ENCODE measurements at regions not wholly inside any gene's neighbourhood (a gene's known extent, or its start where the extent isn't known, plus 50 kb on each side); places are given as distances from the start of the nearest gene placed in this dataset.

GRCh38 chr4:60506061-60506460 lies 694.1 kb upstream of the ADGRL3 start:
- no peaks in the 10 kb centered on the region for H3K27me3 ChIP-seq (ENCODE audit: low read length)
- H4K20me1 ChIP-seq (ENCODE audit: insufficient read depth, low read depth, low read length): no peaks in the 10 kb centered on the region
- no peak overlapping the region for H3K27ac ChIP-seq (ENCODE audit: low read length)
- no peak overlapping the region for H3K4me2 ChIP-seq (ENCODE audit: low read depth, low read length, poor library complexity, severe bottlenecking)
- H3K79me2 ChIP-seq (ENCODE audit: low read length): no peaks in the 10 kb centered on the region
- no peak overlapping the region for H3K9ac ChIP-seq (ENCODE audit: low read length)
- peaks cover 39% of the 10 kb centered on the region for H3K9me3 ChIP-seq (ENCODE audit: low read length)
- H2AFZ ChIP-seq (ENCODE audit: low read length): no peak overlapping the region
- H3K4me1 ChIP-seq (ENCODE audit: low read length): no peaks in the 10 kb centered on the region
- no peak overlapping the region for H3K4me3 ChIP-seq (ENCODE audit: low read length)
- H3K9me2 ChIP-seq (replicated peaks; ENCODE audit: insufficient read depth, low read length): no peaks in the 10 kb centered on the region
- no peaks in the 10 kb centered on the region for H3K36me3 ChIP-seq (ENCODE audit: insufficient read depth, low read length)
- no peak for DNase-seq

- no peak overlapping the region for H3K4me3 ChIP-seq (ENCODE audit: low read length)
- H3K4me1 ChIP-seq (ENCODE audit: low read length): no peaks in the 10 kb centered on the region
- no peak overlapping the region for H3K9ac ChIP-seq (ENCODE audit: low read length)
- no peaks in the 10 kb centered on the region for H3K9me2 ChIP-seq (replicated peaks; ENCODE audit: insufficient read depth, low read length)
- H3K9me3 ChIP-seq (ENCODE audit: low read length): peaks cover 16% of the 10 kb centered on the region
- H3K27me3 ChIP-seq (ENCODE audit: low read length): no peaks in the 10 kb centered on the region
- no peaks in the 10 kb centered on the region for H3K36me3 ChIP-seq (ENCODE audit: insufficient read depth, low read length)
- no peak overlapping the region for H3K4me2 ChIP-seq (ENCODE audit: low read depth, low read length, poor library complexity, severe bottlenecking)
- DNase-seq: no peak
- no peaks in the 10 kb centered on the region for H4K20me1 ChIP-seq (ENCODE audit: insufficient read depth, low read depth, low read length)
- H3K27ac ChIP-seq (ENCODE audit: low read length): no peak overlapping the region
- H3K79me2 ChIP-seq (ENCODE audit: low read length): no peaks in the 10 kb centered on the region
- no peak overlapping the region for H2AFZ ChIP-seq (ENCODE audit: low read length)
Observed at GRCh38 chr4:60522265-60522664, 677.9 kb upstream of the ADGRL3 start.

GRCh38 chr4:60531776-60532379 lies 668.2 kb upstream of the ADGRL3 start:
- Histone ChIP-seq H3K36me3 (ENCODE audit: insufficient read depth, low read length) (no peaks in the 10 kb centered on the region), H2AFZ (ENCODE audit: low read length) (no peak overlapping the region), H3K27me3 (ENCODE audit: low read length) (no peaks in the 10 kb centered on the region), H3K4me2 (ENCODE audit: low read depth, low read length, poor library complexity, severe bottlenecking) (no peak overlapping the region), H3K27ac (ENCODE audit: low read length) (no peak overlapping the region), H3K4me3 (ENCODE audit: low read length) (no peak overlapping the region), H3K79me2 (ENCODE audit: low read length) (no peaks in the 10 kb centered on the region), H3K9ac (ENCODE audit: low read length) (no peak overlapping the region), H3K4me1 (ENCODE audit: low read length) (no peaks in the 10 kb centered on the region), H4K20me1 (ENCODE audit: insufficient read depth, low read depth, low read length) (no peaks in the 10 kb centered on the region), H3K9me2 (replicated peaks; ENCODE audit: insufficient read depth, low read length) (no peaks in the 10 kb centered on the region), H3K9me3 (ENCODE audit: low read length) (peaks cover 30% of the 10 kb centered on the region)
- no peak for DNase-seq

GRCh38 chr4:60544981-60545380 lies 655.1 kb upstream of the ADGRL3 start:
- H4K20me1 ChIP-seq (ENCODE audit: insufficient read depth, low read depth, low read length): no peaks in the 10 kb centered on the region
- H3K9me3 ChIP-seq (ENCODE audit: low read length): peaks cover 33% of the 10 kb centered on the region
- H3K36me3 ChIP-seq (ENCODE audit: insufficient read depth, low read length): no peaks in the 10 kb centered on the region
- H2AFZ ChIP-seq (ENCODE audit: low read length): no peak overlapping the region
- no peaks in the 10 kb centered on the region for H3K27me3 ChIP-seq (ENCODE audit: low read length)
- H3K9me2 ChIP-seq (replicated peaks; ENCODE audit: insufficient read depth, low read length): no peaks in the 10 kb centered on the region
- no peaks in the 10 kb centered on the region for H3K79me2 ChIP-seq (ENCODE audit: low read length)
- no peak overlapping the region for H3K4me3 ChIP-seq (ENCODE audit: low read length)
- no peaks in the 10 kb centered on the region for H3K4me1 ChIP-seq (ENCODE audit: low read length)
- H3K27ac ChIP-seq (ENCODE audit: low read length): no peak overlapping the region
- no peak overlapping the region for H3K4me2 ChIP-seq (ENCODE audit: low read depth, low read length, poor library complexity, severe bottlenecking)
- DNase-seq: no peak
- no peak overlapping the region for H3K9ac ChIP-seq (ENCODE audit: low read length)

GRCh38 chr4:60562334-60562733 lies 637.8 kb upstream of the ADGRL3 start:
- peaks cover 24% of the 10 kb centered on the region for H3K9me3 ChIP-seq (ENCODE audit: low read length)
- no peaks in the 10 kb centered on the region for H3K4me1 ChIP-seq (ENCODE audit: low read length)
- no peak overlapping the region for H3K27ac ChIP-seq (ENCODE audit: low read length)
- no peaks in the 10 kb centered on the region for H3K36me3 ChIP-seq (ENCODE audit: insufficient read depth, low read length)
- no peak overlapping the region for H3K4me3 ChIP-seq (ENCODE audit: low read length)
- no peak overlapping the region for H2AFZ ChIP-seq (ENCODE audit: low read length)
- H3K4me2 ChIP-seq (ENCODE audit: low read depth, low read length, poor library complexity, severe bottlenecking): no peak overlapping the region
- no peaks in the 10 kb centered on the region for H3K9me2 ChIP-seq (replicated peaks; ENCODE audit: insufficient read depth, low read length)
- H4K20me1 ChIP-seq (ENCODE audit: insufficient read depth, low read depth, low read length): no peaks in the 10 kb centered on the region
- H3K79me2 ChIP-seq (ENCODE audit: low read length): no peaks in the 10 kb centered on the region
- H3K9ac ChIP-seq (ENCODE audit: low read length): no peak overlapping the region
- DNase-seq: no peak
- H3K27me3 ChIP-seq (ENCODE audit: low read length): no peaks in the 10 kb centered on the region

GRCh38 chr4:60565558-60565957 lies 634.6 kb upstream of the ADGRL3 start:
- Histone ChIP-seq H3K4me1 (ENCODE audit: low read length) (no peaks in the 10 kb centered on the region), H3K9me2 (replicated peaks; ENCODE audit: insufficient read depth, low read length) (no peaks in the 10 kb centered on the region), H4K20me1 (ENCODE audit: insufficient read depth, low read depth, low read length) (no peaks in the 10 kb centered on the region), H3K4me3 (ENCODE audit: low read length) (no peak overlapping the region), H3K9ac (ENCODE audit: low read length) (no peak overlapping the region), H3K27ac (ENCODE audit: low read length) (no peak overlapping the region), H3K36me3 (ENCODE audit: insufficient read depth, low read length) (no peaks in the 10 kb centered on the region), H3K9me3 (ENCODE audit: low read length) (peaks cover 22% of the 10 kb centered on the region; the same call in 1 of the 2 replicates), H3K79me2 (ENCODE audit: low read length) (no peaks in the 10 kb centered on the region), H3K27me3 (ENCODE audit: low read length) (no peaks in the 10 kb centered on the region), H3K4me2 (ENCODE audit: low read depth, low read length, poor library complexity, severe bottlenecking) (no peak overlapping the region), H2AFZ (ENCODE audit: low read length) (no peak overlapping the region)
- DNase-seq: no peak

GRCh38 chr4:60575336-60575735 lies 624.8 kb upstream of the ADGRL3 start:
- no peaks in the 10 kb centered on the region for H3K36me3 ChIP-seq (ENCODE audit: insufficient read depth, low read length)
- H3K4me1 ChIP-seq (ENCODE audit: low read length): no peaks in the 10 kb centered on the region
- H3K4me2 ChIP-seq (ENCODE audit: low read depth, low read length, poor library complexity, severe bottlenecking): no peak overlapping the region
- no peak overlapping the region for H3K9ac ChIP-seq (ENCODE audit: low read length)
- H3K27me3 ChIP-seq (ENCODE audit: low read length): no peaks in the 10 kb centered on the region
- DNase-seq: no peak
- peaks cover 43% of the 10 kb centered on the region for H3K9me3 ChIP-seq (ENCODE audit: low read length)
- no peaks in the 10 kb centered on the region for H3K79me2 ChIP-seq (ENCODE audit: low read length)
- no peak overlapping the region for H3K4me3 ChIP-seq (ENCODE audit: low read length)
- H2AFZ ChIP-seq (ENCODE audit: low read length): no peak overlapping the region
- H3K9me2 ChIP-seq (replicated peaks; ENCODE audit: insufficient read depth, low read length): no peaks in the 10 kb centered on the region
- H3K27ac ChIP-seq (ENCODE audit: low read length): no peak overlapping the region
- H4K20me1 ChIP-seq (ENCODE audit: insufficient read depth, low read depth, low read length): no peaks in the 10 kb centered on the region

GRCh38 chr4:60579335-60579734 lies 620.8 kb upstream of the ADGRL3 start:
- Histone ChIP-seq H3K4me1 (ENCODE audit: low read length) (no peaks in the 10 kb centered on the region), H3K4me3 (ENCODE audit: low read length) (no peak overlapping the region), H3K27me3 (ENCODE audit: low read length) (no peaks in the 10 kb centered on the region), H3K27ac (ENCODE audit: low read length) (no peak overlapping the region), H3K4me2 (ENCODE audit: low read depth, low read length, poor library complexity, severe bottlenecking) (no peak overlapping the region), H4K20me1 (ENCODE audit: insufficient read depth, low read depth, low read length) (no peaks in the 10 kb centered on the region), H3K9me3 (ENCODE audit: low read length) (peaks cover 40% of the 10 kb centered on the region), H3K79me2 (ENCODE audit: low read length) (no peaks in the 10 kb centered on the region), H3K36me3 (ENCODE audit: insufficient read depth, low read length) (no peaks in the 10 kb centered on the region), H2AFZ (ENCODE audit: low read length) (no peak overlapping the region), H3K9me2 (replicated peaks; ENCODE audit: insufficient read depth, low read length) (no peaks in the 10 kb centered on the region), H3K9ac (ENCODE audit: low read length) (no peak overlapping the region)
- DNase-seq: no peak

Measured in Karpas-422 (cell line).